Left hindlimb (tissue), 1 donor: ENCODE measurements at regions not wholly inside any gene's neighbourhood (a gene's known extent, or its start where the extent isn't known, plus 50 kb on each side); places are given as distances from the start of the nearest gene placed in this dataset.

ENCODE experiments used
- DNase-seq: peaks from one replicate; pipeline ENCODE4 v3.0.0-alpha.2; 2018

GRCh38 chr6:132244744-132245143 lies 156.5 kb downstream of the MOXD1 start:
- DNase-seq = no peak

- DNase-seq = no peak
Measured at GRCh38 chr6:132236744-132237143, 164.5 kb downstream of the MOXD1 start.

- DNase-seq = no peak
Measured at GRCh38 chr6:132236281-132236680, 165.0 kb downstream of the MOXD1 start.

GRCh38 chr6:132235596-132236280 lies 165.5 kb downstream of the MOXD1 start:
- DNase-seq = no peak

GRCh38 chr6:132234356-132234755 lies 166.9 kb downstream of the MOXD1 start:
- no peak for DNase-seq

- no peak for DNase-seq
Measured at GRCh38 chr6:132231121-132231884, 170.0 kb downstream of the MOXD1 start.

GRCh38 chr6:132228894-132229293 lies 172.4 kb downstream of the MOXD1 start:
- DNase-seq = no peak

- DNase-seq = no peak
Measured at GRCh38 chr6:132227904-132228303, 173.4 kb downstream of the MOXD1 start.

GRCh38 chr6:132224943-132225342 lies 176.3 kb downstream of the MOXD1 start:
- no peak for DNase-seq

- DNase-seq = no peak
Measured at GRCh38 chr6:132220800-132221199, 180.5 kb downstream of the MOXD1 start.

GRCh38 chr6:132219901-132220300 lies 181.4 kb downstream of the MOXD1 start:
- no peak for DNase-seq

GRCh38 chr6:132218059-132218696 lies 183.1 kb downstream of the MOXD1 start:
- no peak for DNase-seq

GRCh38 chr6:132215805-132216204 lies 185.5 kb downstream of the MOXD1 start:
- DNase-seq = no peak

- no peak for DNase-seq
Measured at GRCh38 chr6:132214716-132215115, 186.6 kb downstream of the MOXD1 start.

- no peak for DNase-seq
Measured at GRCh38 chr6:132213732-132214131, 187.5 kb downstream of the MOXD1 start.

- no peak for DNase-seq
Measured at GRCh38 chr6:132213191-132213590, 188.1 kb downstream of the MOXD1 start.

GRCh38 chr6:132210886-132211563 lies 190.2 kb downstream of the MOXD1 start:
- no peak for DNase-seq

GRCh38 chr6:132209351-132209750 lies 191.9 kb downstream of the MOXD1 start:
- no peak for DNase-seq

GRCh38 chr6:132207991-132208390 lies 193.3 kb downstream of the MOXD1 start:
- no peak for DNase-seq

- DNase-seq = no peak
Measured at GRCh38 chr6:132205946-132206345, 195.3 kb downstream of the MOXD1 start.

- no peak for DNase-seq
Measured at GRCh38 chr6:132204591-132204990, 196.7 kb downstream of the MOXD1 start.

- DNase-seq = peak; percentile 51
Measured at GRCh38 chr6:132202574-132202973, 198.7 kb downstream of the MOXD1 start.

- DNase-seq = no peak
Measured at GRCh38 chr6:132199343-132199742, 201.9 kb downstream of the MOXD1 start.
